Upper lobe of left lung (tissue), 6 donors: ENCODE measurements at regions not wholly inside any gene's neighbourhood (a gene's known extent, or its start where the extent isn't known, plus 50 kb on each side); places are given as distances from the start of the nearest gene placed in this dataset.

Source experiments
- ATAC-seq, 2 donors: fragments of 200-7000 bp; cut with Tn5 transposase; one replicate each; pipeline ENCODE4 v1.9.1; 2022; ENCODE audit warnings: mild to moderate bottlenecking in 2 of 2, moderate library complexity in 2 of 2; ENCODE audit not compliant: low FRiP score in 2 of 2
- DNase-seq, 2 donors: peaks; one replicate each; pipeline ENCODE4 v3.0.0-alpha.2; 2019 to 2020
- H3K27ac ChIP-seq, 4 donors: fragments of 200-600 bp; sonication (generic); one replicate each; pipeline ENCODE4 v1.5.1; 2016 to 2019
- H3K27me3 ChIP-seq, 4 donors: fragments of 200-600 bp; sonication (generic); one replicate each; pipeline ENCODE4 v1.5.1; 2017 to 2019
- H3K36me3 ChIP-seq, 4 donors: fragments of 200-600 bp; sonication (generic); one replicate each; pipeline ENCODE4 v1.5.1; 2016 to 2019
- H3K4me1 ChIP-seq, 4 donors: fragments of 200-600 bp; sonication (generic); one replicate each; pipeline ENCODE4 v1.5.1; 2018 to 2019
- H3K4me3 ChIP-seq, 4 donors: fragments of 200-600 bp; sonication (generic); one replicate each; pipeline ENCODE4 v1.5.1; 2017 to 2019; ENCODE audit warnings: mild to moderate bottlenecking in 2 of 4, moderate library complexity in 1 of 4
- H3K9me3 ChIP-seq, 4 donors: fragments of 200-600 bp; sonication (generic); one replicate each; pipeline ENCODE4 v1.5.1; 2018 to 2019
- CTCF ChIP-seq, 6 experiments: fragments of 450-650 bp in 4 of 6; fragments of 200-600 bp in 2 of 6; sonication (generic) in 2 of 6; IDR thresholded peaks; one replicate each; pipeline ENCODE4 v1.5.1; 2016 to 2019; ENCODE audit warnings: antibody characterized with exemption in 6 of 6
- EP300 ChIP-seq, 4 donors: sonication (generic); formaldehyde crosslinking; IDR thresholded peaks; one replicate each; pipeline ENCODE4 v1.5.1; 2017; ENCODE audit warnings: antibody characterized with exemption in 4 of 4, control low read depth in 2 of 4
- POLR2A ChIP-seq, 4 donors: fragments of 450-650 bp; IDR thresholded peaks; one replicate each; pipeline ENCODE4 v1.5.1; 2016 to 2017; ENCODE audit warnings: antibody characterized with exemption in 4 of 4, mild to moderate bottlenecking in 2 of 4
- POLR2AphosphoS5 ChIP-seq, 2 donors: sonication (generic); formaldehyde crosslinking; IDR thresholded peaks; one replicate each; pipeline ENCODE4 v1.5.1; 2017; ENCODE audit warnings: antibody characterized with exemption in 2 of 2
- WGBS, 2 donors: methylation state at CpG; one replicate each; pipeline ENCODE4 v1.1.5; 2017 to 2018; 5-methylcytosine and 5-hydroxymethylcytosine counted together
- donor health status: DM: no; HTN: no; CAD: no; lungs with moderate emphysema.
- donor health status: DM: no; HTN: yes; CAD: no; lungs with severe emphysema.

GRCh38 chrX:104513162-104513561, 52.8 kb upstream of the IL1RAPL2 start:
- Histone ChIP-seq H3K27ac (no peak overlapping the region), H3K36me3 (no peaks in the 10 kb centered on the region), H3K9me3 (peaks cover 0 to 6% (median 0%) of the 10 kb centered on the region in 4 donors), H3K4me1 (no peaks in the 10 kb centered on the region), H3K4me3 (no peak overlapping the region), H3K27me3 (no peaks in the 10 kb centered on the region)
- no peak for DNase-seq
- TF ChIP-seq POLR2A (IDR thresholded peaks at IDR 0.05) (no peak), POLR2AphosphoS5 (IDR thresholded peaks at IDR 0.05) (no peak), EP300 (IDR thresholded peaks at IDR 0.05) (no peak)
- no peak for ATAC-seq
- WGBS, 2 donors = 83% methylated on average over 3 of the region's 3 CpGs

- H3K4me1 ChIP-seq = no peaks in the 10 kb centered on the region
- peaks cover 0 to 6% (median 0%) of the 10 kb centered on the region in 4 donors for H3K9me3 ChIP-seq
- WGBS, 2 donors = 81 to 82% methylated on average over 2 of the region's 2 CpGs
- H3K4me3 ChIP-seq = no peak overlapping the region
- ATAC-seq (no peak), DNase-seq (no peak)
- no peak overlapping the region for H3K27ac ChIP-seq
- no peaks in the 10 kb centered on the region for H3K36me3 ChIP-seq
- no peaks in the 10 kb centered on the region for H3K27me3 ChIP-seq
- no peak for TF ChIP-seq POLR2AphosphoS5 (IDR thresholded peaks at IDR 0.05)
- no peak for TF ChIP-seq EP300 (IDR thresholded peaks at IDR 0.05)
- TF ChIP-seq CTCF (IDR thresholded peaks at IDR 0.05) = no peak
Measured at GRCh38 chrX:104510801-104511200, 55.2 kb upstream of the IL1RAPL2 start.

DNA sequence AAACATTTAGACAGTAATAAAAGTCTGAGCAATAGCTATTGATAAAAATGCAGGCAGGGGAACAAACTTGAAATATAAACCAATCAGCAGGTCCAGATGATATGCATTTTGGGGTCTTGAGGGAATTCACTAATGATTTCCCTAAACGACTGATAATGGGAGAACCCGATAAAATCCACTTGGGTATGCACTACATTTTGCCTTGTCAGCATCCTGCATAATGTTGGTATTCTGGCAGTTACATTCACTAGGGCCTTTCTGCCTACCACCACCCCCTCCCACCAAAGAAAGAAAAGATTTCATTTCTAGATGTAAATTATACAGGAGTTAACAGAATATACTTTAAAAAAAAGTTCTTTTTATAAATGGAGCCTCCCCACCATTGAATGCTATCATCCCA, 63.5 kb upstream of the IL1RAPL2 start:
- DNase-seq = no peak
- no peaks in the 10 kb centered on the region for H3K4me1 ChIP-seq
- no peak overlapping the region for H3K4me3 ChIP-seq
- no peaks in the 10 kb centered on the region for H3K27me3 ChIP-seq
- H3K9me3 ChIP-seq = no peaks in the 10 kb centered on the region
- TF ChIP-seq POLR2A (IDR thresholded peaks at IDR 0.05) (no peak), EP300 (IDR thresholded peaks at IDR 0.05) (no peak), CTCF (IDR thresholded peaks at IDR 0.05) (no peak), POLR2AphosphoS5 (IDR thresholded peaks at IDR 0.05) (no peak)
- ATAC-seq = no peak
- H3K36me3 ChIP-seq = no peaks in the 10 kb centered on the region
- no peak overlapping the region for H3K27ac ChIP-seq
- 69 to 84% methylated on average over 2 of the region's 2 CpGs for WGBS, 2 donors

DNA sequence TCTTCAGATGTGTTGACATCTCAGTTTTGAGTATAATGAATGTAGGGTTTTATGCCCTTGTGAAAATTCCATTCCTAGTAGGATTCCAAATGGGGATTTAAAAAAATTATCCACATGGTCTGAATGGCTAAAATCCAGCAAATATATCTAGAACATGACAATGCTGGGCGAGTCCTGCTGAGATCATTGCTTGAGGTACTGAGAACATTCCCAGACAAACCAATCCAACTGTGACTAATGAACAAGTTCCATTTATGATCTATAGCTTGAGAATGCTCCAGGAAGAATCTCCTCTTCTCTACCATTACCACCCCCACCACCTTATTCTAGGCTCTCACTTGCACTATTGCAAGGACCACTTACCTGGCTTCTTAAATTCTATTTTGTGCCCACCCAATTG, 77.2 kb upstream of the IL1RAPL2 start:
- ATAC-seq (no peak), DNase-seq (no peak)
- Histone ChIP-seq H3K4me1 (no peaks in the 10 kb centered on the region), H3K9me3 (no peaks in the 10 kb centered on the region), H3K27me3 (no peaks in the 10 kb centered on the region), H3K4me3 (no peak overlapping the region), H3K36me3 (no peaks in the 10 kb centered on the region), H3K27ac (no peak overlapping the region)
- WGBS, 2 donors = 38 to 50% methylated on average over 1 of the region's 1 CpG
- TF ChIP-seq POLR2AphosphoS5 (IDR thresholded peaks at IDR 0.05) = no peak
- no peak for TF ChIP-seq POLR2A (IDR thresholded peaks at IDR 0.05)
- no peak for TF ChIP-seq CTCF (IDR thresholded peaks at IDR 0.05)
- TF ChIP-seq EP300 (IDR thresholded peaks at IDR 0.05) = no peak

DNA sequence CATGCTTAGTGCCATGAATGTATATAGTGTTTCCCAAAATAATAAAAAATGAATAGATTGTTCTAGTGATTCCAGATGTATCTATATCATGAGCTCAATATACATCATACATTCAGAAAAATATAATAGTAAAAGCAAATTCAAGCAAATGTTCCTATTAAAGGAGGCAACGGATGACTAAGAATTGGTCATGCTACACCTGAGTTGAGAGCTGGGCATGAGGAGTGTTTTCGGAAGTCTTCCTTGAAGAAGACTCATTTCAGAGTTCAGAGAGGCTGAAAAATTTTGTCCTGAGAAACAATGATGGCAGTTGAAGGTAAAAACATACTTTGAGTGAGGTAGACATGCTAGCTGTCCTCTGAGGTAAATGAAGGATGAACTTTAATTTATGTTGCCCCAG, 79.3 kb upstream of the IL1RAPL2 start:
- no peak overlapping the region for H3K27ac ChIP-seq
- DNase-seq (no peak), ATAC-seq (no peak)
- no peak overlapping the region for H3K4me3 ChIP-seq
- no peaks in the 10 kb centered on the region for H3K36me3 ChIP-seq
- TF ChIP-seq CTCF (IDR thresholded peaks at IDR 0.05) = no peak
- no peak for TF ChIP-seq EP300 (IDR thresholded peaks at IDR 0.05)
- no peak for TF ChIP-seq POLR2AphosphoS5 (IDR thresholded peaks at IDR 0.05)
- TF ChIP-seq POLR2A (IDR thresholded peaks at IDR 0.05) = no peak
- no peaks in the 10 kb centered on the region for H3K4me1 ChIP-seq
- no peaks in the 10 kb centered on the region for H3K27me3 ChIP-seq
- H3K9me3 ChIP-seq = no peaks in the 10 kb centered on the region
- 65 to 78% methylated on average over 2 of the region's 2 CpGs for WGBS, 2 donors
